ENCODE measurements at regions not wholly inside any gene's neighbourhood (a gene's known extent, or its start where the extent isn't known, plus 50 kb on each side); places are given as distances from the start of the nearest gene placed in this dataset.

GRCh38 chr21:27743971-27744564, 777.2 kb upstream of the ADAMTS5 start:
- Histone ChIP-seq H3K4me1 (ENCODE audit: insufficient read depth) (no peaks in the 10 kb centered on the region), H3K9me3 (no peaks in the 10 kb centered on the region), H3K4me3 (no peak overlapping the region), H3K27me3 (no peaks in the 10 kb centered on the region), H3K27ac (no peak overlapping the region), H3K36me3 (no peaks in the 10 kb centered on the region)
- WGBS, 3 donors = 80 to 96% (median 93%) methylated on average over 7 of the region's 7 CpGs
- DNase-seq = no peak
- intact Hi-C loops (cut with DNase I) = no loop called here
- TF ChIP-seq EP300 (IDR thresholded peaks at IDR 0.05) = no peak
- TF ChIP-seq, protein P1, sequence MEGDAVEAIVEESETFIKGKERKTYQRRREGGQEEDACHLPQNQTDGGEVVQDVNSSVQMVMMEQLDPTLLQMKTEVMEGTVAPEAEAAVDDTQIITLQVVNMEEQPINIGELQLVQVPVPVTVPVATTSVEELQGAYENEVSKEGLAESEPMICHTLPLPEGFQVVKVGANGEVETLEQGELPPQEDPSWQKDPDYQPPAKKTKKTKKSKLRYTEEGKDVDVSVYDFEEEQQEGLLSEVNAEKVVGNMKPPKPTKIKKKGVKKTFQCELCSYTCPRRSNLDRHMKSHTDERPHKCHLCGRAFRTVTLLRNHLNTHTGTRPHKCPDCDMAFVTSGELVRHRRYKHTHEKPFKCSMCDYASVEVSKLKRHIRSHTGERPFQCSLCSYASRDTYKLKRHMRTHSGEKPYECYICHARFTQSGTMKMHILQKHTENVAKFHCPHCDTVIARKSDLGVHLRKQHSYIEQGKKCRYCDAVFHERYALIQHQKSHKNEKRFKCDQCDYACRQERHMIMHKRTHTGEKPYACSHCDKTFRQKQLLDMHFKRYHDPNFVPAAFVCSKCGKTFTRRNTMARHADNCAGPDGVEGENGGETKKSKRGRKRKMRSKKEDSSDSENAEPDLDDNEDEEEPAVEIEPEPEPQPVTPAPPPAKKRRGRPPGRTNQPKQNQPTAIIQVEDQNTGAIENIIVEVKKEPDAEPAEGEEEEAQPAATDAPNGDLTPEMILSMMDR (IDR thresholded peaks at IDR 0.05) = no peak
- no peak for TF ChIP-seq POLR2A (IDR thresholded peaks at IDR 0.05)

GRCh38 chr21:27741736-27742135, 774.8 kb upstream of the ADAMTS5 start:
- no peak for TF ChIP-seq POLR2A (IDR thresholded peaks at IDR 0.05)
- TF ChIP-seq, protein P1 (IDR thresholded peaks at IDR 0.05) = no peak
- TF ChIP-seq EP300 (IDR thresholded peaks at IDR 0.05) = no peak
- H3K4me3 ChIP-seq = no peak overlapping the region
- WGBS, 3 donors = 93 to 96% (median 95%) methylated on average over 2 of the region's 2 CpGs
- H3K9me3 ChIP-seq = no peaks in the 10 kb centered on the region
- no peaks in the 10 kb centered on the region for H3K27me3 ChIP-seq
- H3K4me1 ChIP-seq (ENCODE audit: insufficient read depth) = no peaks in the 10 kb centered on the region
- no peak for DNase-seq
- no peaks in the 10 kb centered on the region for H3K36me3 ChIP-seq
- no peak overlapping the region for H3K27ac ChIP-seq
- intact Hi-C loops (cut with DNase I) = no loop called here

- Histone ChIP-seq H3K9me3 (no peaks in the 10 kb centered on the region), H3K27me3 (no peaks in the 10 kb centered on the region), H3K4me1 (ENCODE audit: insufficient read depth) (no peaks in the 10 kb centered on the region), H3K36me3 (no peaks in the 10 kb centered on the region), H3K27ac (no peak overlapping the region), H3K4me3 (no peak overlapping the region)
- WGBS, 3 donors = 52 to 63% (median 62%) methylated on average over 5 of the region's 5 CpGs
- TF ChIP-seq POLR2A (IDR thresholded peaks at IDR 0.05) (no peak), EP300 (IDR thresholded peaks at IDR 0.05) (no peak)
- TF ChIP-seq, protein P1 (IDR thresholded peaks at IDR 0.05) = no peak
- intact Hi-C loops (cut with DNase I) = no loop called here
- DNase-seq = no peak
Observed at GRCh38 chr21:27740084-27740483, 773.2 kb upstream of the ADAMTS5 start.

GRCh38 chr21:27739187-27739586, 772.3 kb upstream of the ADAMTS5 start:
- TF ChIP-seq EP300 (IDR thresholded peaks at IDR 0.05) (no peak), POLR2A (IDR thresholded peaks at IDR 0.05) (no peak)
- TF ChIP-seq, protein P1 (IDR thresholded peaks at IDR 0.05) = no peak
- no peak for DNase-seq
- Histone ChIP-seq H3K27ac (no peak overlapping the region), H3K4me1 (ENCODE audit: insufficient read depth) (no peaks in the 10 kb centered on the region), H3K27me3 (no peaks in the 10 kb centered on the region), H3K36me3 (no peaks in the 10 kb centered on the region), H3K4me3 (no peak overlapping the region), H3K9me3 (no peaks in the 10 kb centered on the region)
- intact Hi-C loops (cut with DNase I) = no loop called here
- WGBS, 3 donors = 70 to 83% (median 75%) methylated on average over 1 of the region's 1 CpG
